ENCODE measurements at regions not wholly inside any gene's neighbourhood (a gene's known extent, or its start where the extent isn't known, plus 50 kb on each side); places are given as distances from the start of the nearest gene placed in this dataset.

- no peak for TF ChIP-seq POLR2A (IDR thresholded peaks at IDR 0.05)
- TF ChIP-seq CTCF (IDR thresholded peaks at IDR 0.05): no peak
These were observed 1327.1 kb downstream of the MAT2B start for GRCh38 chr5:164832516-164832915.
